NCI-H748 (cell line): ENCODE measurements at regions not wholly inside any gene's neighbourhood (a gene's known extent, or its start where the extent isn't known, plus 50 kb on each side); places are given as distances from the start of the nearest gene placed in this dataset.
"Not testable (repeated sequence)": the region's sequence is repeated elsewhere in the genome, so short reads cannot be mapped to it uniquely, and the experiment has no call there.

ENCODE experiments used
- DNase-seq: peaks from one replicate; lab custom pipeline; 2025; ENCODE audit not compliant: unreplicated experiment; lab: John Stamatoyannopoulos, UW

DNA sequence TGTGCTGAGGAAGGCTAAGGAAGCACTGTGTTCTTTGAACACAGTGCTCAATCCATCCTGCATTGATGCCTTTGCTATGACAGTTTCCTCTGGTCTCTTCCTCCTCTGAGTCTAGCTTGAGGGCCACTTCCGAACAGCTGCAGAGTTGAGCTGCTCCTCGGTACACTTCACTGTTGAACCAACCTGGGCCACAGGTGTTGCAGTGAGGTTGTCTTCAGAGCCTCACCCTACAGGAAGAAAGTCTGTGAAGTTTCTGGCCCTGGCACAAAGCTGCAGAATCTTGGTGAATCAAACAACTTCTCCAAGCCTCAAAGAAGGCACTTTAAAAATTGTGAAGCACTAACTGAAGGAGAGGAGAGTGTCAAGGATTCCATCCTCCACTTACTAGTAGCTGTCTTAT is 394.0 kb downstream of the KCNRG start:
- no peak for DNase-seq

DNA sequence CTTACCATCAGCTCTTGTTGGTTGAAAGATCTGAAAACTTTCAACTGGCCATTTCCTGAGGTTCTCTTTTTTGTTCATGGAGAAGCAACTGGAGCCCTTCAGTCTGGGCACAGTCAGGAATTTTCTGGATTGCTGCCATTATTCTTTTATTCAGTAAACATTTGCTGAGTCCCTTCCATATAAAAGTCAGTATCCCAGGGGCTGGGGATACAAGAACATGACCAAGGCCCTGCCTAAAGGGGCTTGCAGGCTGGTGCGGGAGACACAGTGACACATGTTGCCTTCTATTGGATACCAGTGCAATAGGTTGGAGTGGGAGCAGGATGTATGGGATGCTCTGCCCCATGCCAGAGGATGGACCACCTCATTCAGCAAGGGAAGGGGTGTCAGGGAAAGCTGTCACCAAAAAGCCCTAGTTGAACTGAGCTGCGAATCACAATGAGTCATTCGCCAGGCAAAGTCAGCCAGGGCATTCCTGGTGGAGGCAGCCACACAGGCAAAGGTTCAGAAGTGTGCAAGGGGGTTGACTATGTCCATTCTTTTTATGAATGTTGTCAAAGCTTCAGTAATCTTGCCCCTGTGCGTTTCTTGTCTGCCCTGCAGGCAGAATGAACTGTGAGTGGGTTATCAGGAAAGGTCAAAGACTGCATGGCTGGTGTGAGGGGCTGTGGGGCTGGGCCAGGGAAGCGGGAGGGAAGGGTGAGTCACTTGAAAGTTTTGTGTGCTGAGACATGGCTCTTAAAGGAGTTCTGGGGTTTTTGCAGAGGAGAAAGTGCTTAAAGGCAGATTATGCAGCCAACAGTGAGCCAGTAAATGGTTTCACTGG is 395.9 kb downstream of the KCNRG start:
- no peak for DNase-seq

DNA sequence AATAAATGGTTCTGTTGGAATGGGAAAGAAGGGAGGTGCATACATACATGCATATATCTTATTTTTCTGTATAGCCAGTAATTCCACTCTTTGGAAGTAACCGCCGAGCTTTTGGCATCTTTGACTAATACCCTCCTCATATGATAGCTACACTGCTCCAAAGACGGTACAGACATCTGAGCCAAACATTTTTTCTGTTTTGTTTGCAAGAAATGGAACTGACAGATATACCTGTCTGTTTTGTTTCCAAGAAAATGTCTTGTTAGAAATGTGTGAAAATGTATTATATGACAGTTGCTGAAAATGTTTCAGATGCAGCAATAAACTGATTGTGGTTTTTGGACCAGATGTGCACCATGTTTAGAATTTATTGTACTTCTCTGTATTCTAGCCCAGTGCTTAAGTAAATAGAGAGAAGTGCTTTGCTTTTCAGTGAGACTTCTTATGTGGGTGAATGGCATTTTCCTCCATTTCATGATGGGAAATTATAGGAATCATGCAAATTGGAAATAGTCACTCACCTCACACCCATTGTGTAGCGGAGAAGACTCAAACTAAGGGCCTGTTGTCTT is 396.9 kb downstream of the KCNRG start:
- DNase-seq, result no peak

DNA sequence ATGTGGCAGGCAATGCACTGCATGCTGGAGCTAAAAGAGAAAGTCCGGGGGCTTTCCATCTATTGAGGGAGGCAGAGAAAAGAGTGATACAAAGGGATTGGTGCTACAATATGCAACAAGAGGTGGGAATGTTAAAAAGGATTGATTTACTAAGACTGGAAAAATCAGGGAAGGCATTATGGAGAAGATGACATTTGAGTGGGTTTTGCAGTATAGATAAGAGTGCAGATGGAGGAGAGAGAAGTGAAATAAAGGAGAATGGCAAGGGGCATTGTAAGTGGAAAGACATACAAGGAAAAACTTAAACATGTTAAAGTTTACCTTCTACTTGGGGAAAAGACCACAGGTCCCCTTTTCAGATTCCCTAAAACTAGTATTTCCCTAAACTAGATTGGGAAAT is 399.4 kb downstream of the KCNRG start:
- DNase-seq, result no peak

DNA sequence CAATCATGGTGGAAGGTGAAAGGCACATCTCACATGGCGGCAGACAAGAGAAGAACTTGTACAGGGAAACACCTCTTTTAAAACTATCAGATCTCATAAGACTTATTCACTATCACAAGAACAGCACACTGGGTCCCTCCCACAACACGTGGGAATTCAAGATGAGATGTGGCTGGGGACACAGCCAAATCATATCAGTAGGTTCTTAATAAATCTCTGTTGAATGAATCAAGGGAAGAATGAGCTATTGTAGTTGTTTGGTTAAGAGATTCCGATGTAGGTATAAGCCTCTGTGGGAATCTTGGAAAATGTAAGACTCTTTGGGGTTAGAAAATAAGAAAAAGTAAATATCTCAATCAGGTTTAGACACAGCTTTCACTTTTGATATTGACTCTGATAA is 400.2 kb downstream of the KCNRG start:
- no peak for DNase-seq

DNA sequence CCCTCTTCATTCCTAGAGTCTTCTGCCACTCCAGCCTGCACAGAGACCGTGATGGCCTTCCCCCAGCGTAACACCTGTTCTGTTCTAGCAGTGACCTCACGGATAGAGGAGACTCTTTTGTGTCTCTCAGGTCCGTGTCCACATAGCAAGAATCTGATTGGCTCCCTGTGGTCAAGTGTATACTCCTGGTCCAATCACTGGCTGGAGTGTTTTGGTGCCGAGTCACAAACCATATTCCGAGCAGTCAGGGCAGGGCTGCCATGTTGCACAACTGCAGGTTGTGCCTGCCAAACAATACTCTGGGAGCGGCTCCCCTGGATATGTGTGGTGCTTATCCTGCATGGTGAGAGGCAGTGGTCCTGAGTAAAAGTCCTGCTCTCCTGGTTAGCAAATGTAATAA is 402.4 kb downstream of the KCNRG start:
- DNase-seq, result no peak

DNA sequence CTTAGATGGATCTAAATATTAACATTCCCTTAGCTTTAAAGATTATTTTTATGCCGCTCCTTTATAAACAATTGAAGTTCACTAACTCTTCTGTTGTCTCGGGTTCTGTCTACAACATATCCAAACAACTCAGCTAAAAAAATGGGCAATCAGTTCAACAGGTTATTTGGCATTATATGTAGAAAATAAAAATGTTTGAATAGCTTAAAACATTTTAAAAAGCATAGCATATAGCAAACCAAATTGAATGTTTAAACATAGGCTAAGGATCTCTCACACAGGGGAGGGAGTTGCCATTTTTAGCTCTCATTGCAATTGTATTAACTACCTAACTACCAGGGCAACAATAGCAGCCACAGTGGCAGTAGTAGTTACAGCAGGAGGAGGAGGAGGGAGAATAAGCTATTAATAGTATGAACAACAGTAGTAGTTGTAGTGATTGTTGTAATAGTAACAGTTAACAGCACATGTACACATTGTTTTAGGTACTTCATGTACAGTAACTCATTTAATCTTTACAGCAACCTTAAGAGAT is 404.2 kb downstream of the KCNRG start:
- DNase-seq, result peak; percentile 37

DNA sequence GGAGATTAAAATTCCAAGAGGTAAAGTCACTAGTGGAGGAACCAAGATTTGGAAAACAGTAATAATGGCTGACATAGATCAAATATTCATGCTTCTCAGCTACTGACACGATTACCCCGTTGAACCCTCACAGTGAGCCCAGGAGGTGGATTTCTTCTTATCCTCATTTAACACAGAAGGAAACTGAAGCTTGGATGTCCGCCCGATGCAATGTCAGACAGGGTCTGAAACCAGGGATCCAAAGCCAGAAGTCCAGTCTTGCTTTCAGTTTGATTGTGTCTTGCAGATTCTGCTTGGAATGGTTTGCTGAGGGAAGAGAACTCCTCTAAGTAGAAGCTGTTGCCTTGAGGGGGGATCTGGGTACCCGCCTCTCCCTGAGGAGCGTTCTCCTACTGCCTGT is 404.7 kb downstream of the KCNRG start:
- DNase-seq, result no peak

DNA sequence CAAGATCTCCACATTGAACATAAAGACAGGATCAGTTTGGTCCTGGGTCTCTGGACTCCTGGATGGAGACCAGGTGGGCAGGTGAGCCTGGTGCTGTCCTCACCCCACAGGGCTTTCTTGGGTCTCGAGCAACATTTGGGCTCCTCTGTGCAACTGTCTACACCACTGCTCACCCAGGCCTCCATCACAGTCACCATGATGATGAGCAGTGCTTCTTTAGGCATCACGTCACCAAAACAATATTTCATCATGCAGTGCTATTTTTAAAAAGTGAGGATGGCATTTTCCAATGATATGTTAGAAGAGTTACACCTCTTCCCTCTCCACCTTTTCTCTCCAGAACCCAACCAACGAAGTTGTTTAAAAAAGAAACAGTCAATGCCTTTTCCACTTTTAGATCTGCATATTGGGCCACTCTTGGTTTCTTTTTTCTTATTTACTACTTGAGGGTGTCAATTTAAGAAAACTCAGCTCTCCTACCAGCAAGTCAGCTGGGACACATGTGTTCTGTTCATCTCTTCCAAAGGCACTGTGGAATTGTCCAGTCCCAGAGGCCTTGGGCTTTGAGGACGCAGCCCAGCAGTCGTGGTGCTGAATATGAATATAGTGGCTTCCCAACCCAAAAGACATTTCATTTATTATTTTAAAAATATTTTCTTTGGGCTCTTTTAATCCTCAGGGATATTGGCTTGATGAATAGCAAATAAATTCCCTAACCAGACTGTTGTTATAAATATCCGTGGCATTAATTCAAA is 405.7 kb downstream of the KCNRG start:
- DNase-seq, result no peak

DNA sequence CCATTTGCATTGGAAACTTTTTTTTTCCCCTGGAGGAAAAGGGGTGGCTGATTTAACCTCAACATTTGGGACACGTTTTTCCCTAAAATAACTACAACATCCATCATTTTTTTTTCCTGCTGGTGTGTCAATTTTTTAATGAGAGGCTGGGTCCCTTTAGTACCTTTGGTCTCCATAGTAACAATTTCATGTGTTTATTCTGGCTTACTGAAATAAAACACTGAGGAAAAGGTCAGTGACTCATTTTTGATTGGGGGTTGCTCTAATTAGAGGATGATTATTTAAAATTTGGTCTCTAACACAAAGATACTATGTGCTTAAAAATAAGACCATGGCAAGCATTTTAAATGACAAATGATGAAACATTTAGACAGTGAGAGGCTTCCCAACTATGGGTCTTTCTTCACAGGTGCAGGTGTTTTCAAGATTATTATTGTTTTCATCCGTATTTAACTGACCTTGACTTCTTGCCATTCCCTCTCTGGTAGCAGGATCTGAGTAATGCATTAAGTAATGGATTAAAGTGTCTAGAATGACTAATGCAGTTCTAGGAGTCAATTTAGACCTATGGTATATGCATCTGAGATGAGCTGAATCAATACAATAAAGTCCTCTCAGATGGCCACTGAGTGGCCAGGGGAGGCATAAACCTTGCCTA is 406.4 kb downstream of the KCNRG start:
- peak; percentile 83 for DNase-seq

DNA sequence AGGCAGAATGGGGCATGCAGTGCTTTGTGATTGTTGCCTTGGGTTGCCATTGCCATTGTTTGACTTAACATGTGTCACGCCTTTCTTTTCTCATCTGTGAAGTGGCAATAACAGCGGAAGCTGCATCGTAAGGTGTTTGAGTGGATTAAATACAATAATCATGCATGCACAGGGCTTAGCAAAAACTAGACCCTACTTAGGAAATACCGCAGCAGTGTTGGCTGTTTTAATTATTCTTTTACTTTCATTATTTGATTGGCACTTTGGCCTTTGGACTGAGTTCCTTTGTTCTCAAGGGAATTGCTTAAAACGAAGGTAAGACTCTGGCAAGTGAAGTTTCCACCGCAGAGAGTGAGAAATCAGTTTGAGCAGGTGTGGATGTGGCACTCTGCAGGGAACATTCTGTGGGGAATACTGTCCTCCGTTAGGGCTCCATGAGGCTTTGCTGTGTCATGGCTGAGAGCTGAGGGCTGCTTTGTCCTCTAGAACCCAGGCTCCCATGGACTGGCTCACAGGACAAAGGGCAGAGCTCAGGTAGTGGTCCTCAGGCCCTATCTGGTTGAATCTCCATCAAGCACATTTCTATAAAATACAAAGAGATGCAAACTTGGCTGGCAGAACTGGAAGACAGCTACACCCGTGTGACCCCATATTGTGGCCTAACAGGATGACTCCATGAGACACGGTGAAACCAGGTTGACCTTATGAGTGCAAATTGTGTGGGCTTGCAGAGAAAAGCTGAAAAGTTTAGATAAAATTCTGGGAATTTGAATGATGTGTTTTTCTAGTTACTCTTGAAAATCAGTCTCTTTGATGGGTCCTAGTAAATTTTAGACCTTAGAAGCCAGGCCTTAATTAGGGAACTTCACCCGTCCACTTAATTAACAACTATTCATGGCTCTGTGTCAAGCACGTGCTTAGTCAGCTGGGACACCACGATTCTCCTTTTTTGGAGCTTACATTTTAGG is 407.2 kb downstream of the KCNRG start:
- peak; percentile 48 for DNase-seq

DNA sequence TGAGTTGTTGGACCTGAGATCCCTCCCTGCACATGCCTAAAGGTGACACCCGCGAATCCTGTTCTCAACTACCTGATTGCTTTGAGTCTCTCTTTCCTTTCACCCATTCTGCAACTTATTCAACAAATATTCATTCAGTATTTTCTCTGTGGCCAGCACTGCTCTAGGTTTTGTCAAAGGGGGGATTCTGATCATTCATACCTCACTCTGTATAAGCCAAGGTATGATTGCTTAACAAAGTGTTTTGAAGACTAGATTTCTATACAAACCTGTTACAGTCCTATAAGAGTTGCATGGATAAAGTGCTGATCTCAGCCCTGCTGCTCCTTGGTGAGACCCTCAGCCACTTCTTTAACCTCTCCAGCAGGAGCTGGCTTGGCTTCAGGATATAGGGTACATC is 409.7 kb downstream of the KCNRG start:
- DNase-seq, result no peak

DNA sequence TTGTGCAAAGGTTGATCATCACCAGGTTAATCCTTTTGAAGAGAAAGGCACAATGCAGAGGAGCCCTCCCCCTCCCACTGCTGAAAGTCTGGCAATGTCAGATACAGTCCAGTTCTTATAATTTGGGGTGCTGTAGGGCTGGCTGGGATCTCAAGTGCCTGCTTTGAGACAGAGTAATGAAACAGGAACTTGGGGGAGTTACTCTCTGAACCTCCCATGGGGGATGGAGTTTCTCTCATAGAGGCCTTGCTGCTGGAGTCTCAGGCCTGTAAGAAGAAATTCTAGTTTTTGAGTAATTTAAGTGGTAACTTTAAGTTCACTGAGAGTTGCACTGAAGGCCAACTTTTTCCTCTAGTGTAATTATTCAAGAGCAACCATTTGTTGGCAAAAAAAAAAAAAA is 410.5 kb downstream of the KCNRG start:
- no peak for DNase-seq

DNA sequence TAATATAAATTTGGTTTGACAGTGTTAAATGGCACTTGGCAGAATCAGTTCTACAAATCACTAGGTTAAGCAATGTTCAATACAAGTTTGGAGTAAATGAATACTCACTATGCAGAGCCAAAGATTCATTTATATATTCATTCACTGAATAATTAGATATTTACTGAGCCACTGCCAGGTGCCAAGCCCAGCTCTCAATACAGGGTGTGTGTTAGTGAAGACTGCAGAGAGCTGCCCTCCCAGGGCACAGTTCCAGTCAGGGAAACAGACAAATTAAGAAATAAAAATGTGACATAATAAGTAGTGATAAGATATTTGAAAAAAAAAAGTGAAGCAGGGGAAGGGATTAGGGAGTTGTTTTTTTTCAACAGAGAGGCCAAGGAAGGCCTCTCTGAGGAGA is 411.7 kb downstream of the KCNRG start:
- no peak for DNase-seq

DNA sequence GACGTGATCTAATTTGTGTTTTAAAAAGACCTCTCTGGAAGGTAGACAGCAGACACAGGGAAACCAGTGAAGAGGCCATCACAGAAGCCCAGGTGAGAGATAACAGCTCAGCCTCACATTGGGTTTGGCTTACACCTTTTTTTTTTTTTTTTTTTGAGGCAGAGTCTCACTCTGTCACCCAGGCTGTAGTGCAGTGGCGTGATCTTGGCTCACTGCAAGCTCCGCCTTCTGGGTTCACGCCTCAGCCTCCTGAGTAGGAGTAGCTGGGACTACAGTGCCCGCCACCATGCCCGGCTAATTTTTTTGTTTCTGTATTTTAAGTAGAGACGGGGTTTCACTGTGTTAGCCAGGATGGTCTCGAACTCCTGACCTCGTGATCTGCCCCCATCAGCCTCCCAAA is 412.3 kb downstream of the KCNRG start:
- not testable (repeated sequence) for DNase-seq

DNA sequence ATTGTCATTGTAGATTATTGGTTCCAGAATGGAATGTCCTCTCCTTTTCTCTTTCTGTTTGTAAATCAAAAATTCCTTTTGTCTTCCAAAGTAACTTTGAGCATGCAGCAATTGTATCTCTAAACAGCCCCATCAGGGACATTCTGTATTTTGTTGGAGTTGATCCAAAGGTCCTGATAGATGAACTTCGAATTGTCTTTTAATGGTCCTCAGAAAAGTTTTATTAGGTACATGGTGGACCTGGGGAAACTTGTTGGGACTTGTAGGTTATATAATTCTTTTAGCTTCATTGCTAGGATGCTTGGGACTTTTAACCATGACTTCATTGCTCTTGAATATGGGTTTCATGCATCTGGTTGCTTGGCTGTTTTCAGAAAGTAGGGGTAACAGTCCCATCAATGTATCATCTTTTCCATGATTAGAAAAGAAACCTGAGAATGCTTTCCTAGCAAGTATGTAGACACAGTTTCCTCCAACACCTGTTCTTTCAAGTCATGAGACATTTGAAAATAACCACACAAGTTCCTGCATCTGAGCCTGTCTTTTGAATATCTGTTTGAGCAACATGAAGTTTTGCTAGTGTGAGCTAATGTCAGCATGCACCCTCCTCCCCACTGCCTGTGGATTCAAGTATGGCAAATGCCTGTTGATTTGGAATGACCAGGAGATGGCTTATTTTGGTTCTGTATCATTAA is 413.1 kb downstream of the KCNRG start:
- no peak for DNase-seq

DNA sequence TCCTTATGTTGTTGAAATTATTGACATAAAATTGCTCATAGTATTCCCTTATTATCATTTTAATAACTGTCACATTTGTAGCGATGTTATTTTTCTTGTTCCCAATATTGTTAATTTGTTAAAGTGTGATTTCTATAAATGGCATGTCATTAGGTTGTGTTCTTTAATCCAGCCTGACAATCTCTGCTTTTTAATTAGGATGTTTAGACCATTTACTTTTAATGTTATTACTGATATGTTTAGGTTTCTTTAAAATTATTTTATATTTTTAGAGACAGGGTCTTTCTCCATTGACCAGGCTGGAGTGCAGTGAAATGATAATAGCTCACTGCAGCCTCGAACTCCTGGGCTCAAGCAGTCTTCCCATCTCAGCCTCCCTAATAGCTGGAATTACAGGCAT is 408.5 kb downstream of the DLEU7 start:
- no peak for DNase-seq

DNA sequence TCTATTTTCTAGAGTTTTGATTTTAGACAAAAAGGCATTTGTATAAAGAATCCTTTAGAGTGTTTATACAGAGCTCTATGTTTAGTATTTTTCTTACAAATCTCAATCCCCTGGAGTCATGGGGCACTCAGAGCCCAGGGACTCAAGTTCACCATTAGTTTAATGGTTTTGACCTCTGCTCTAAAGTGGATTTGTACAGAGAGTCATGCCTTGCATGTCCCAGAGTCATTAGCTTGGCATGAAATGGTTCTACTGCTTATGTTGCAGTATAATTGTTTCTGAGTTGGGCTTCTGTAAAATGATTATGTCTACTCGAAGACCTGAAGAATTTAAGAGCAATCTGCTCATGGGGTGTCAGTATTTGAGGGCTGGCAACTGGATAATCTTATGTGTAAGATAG is 406.2 kb downstream of the DLEU7 start:
- DNase-seq, result no peak

DNA sequence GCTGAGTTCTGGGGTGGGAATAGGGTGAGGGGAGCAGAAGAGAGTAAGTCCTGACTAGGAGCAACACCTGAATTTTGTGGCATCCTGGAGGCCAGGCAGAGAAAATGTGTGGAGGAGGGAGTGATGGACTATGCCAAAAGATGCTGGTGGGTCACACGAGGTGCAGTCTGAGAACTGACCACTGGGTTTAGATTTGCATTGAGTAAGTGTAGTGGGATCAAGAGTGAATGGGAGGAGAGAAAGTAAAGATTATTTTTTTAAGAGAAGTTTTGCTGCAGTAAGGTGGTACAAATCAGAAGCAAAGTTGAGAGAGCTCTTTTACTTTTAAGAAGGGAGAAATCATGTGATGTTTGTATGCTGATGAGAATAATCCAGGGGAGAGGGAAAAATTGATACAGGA is 405.1 kb downstream of the DLEU7 start:
- no peak for DNase-seq

DNA sequence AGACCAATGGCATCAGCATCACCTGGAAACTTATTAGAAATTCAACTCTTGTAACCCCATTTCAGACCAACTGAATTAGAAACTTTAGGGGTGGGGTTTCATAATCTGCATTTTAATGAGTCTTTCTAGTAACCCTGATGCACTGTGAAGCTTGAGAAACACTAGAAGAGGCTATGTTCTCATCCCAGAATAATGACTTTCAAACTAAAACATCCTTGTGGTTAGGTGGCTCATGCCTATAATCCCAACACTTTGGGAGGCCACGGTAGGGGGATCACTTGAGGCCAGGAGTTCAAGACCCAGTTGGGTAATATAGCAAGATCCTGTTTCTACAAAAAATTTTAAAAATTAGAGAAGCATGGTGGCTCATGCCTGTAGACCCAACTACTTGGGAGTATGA is 402.4 kb downstream of the DLEU7 start:
- no peak for DNase-seq
